K562 (cell line): ENCODE measurements at regions not wholly inside any gene's neighbourhood (a gene's known extent, or its start where the extent isn't known, plus 50 kb on each side); places are given as distances from the start of the nearest gene placed in this dataset.

Source experiments
- ATAC-seq: fragments of 200-7000 bp; cut with Tn5 transposase; 3 replicates; pipeline ENCODE4 v1.9.1; 2020; ENCODE audit warnings: moderate library complexity
- BruUV-seq: library from RNA; stranded (reverse); fragments of 400-500 nt; replicated peaks from 2 replicates; lab custom pipeline; 2021; lab: Mats Ljungman, UMichigan
- CTCF ChIA-PET: fragments of 300-600 bp; formaldehyde crosslinking; extraction: SDS; loops from one replicate; lab custom pipeline; 2021; ENCODE audit warnings: low intra/inter-chr PET ratio; lab: Yijun Ruan, JAX
- POLR2A ChIA-PET: fragments of 300-600, 350-650 bp; sonication (Branson Sonifier 250); formaldehyde crosslinking; extraction: SDS; loops from one replicate; lab custom pipeline; 2021; ENCODE audit warnings: antibody characterized with exemption, inconsistent platforms; lab: Yijun Ruan, JAX
- DNase-seq, 4 experiments: peaks; one replicate each; pipeline versions ENCODE4 v3.0.0 to v3.0.0-alpha.2; 2011 to 2018; ENCODE audit warnings: low spot score in 3 of 4, mixed read lengths in 3 of 4; ENCODE audit errors: extremely low read depth in 1 of 4
- FAIRE-seq: peaks from 2 replicates; lab custom pipeline; 2011; peaks lifted over from hg19 to GRCh38; lab: Jason Lieb, UNC
- H2AFZ ChIP-seq: 2 replicates; pipeline ENCODE4 v1.6.0; 2011; ENCODE audit warnings: low read depth, low read length, control low read depth, inconsistent platforms
- H3K27ac ChIP-seq: fragments of 200-600 bp; 3 replicates; pipeline ENCODE4 v1.8.0; 2011; ENCODE audit warnings: low read depth, mild to moderate bottlenecking, control low read depth, inconsistent platforms, low read length, moderate library complexity, mixed read lengths; ENCODE audit errors: extremely low read depth
- H3K27me3 ChIP-seq, 2 experiments: fragments of 300-600 bp in 1 of 2; 2 replicates in 1 of 2; 3 replicates in 1 of 2; pipeline versions ENCODE4 v1.6.0 to v1.8.0; 2011; ENCODE audit warnings: inconsistent platforms in 2 of 2, low read length in 2 of 2, mild to moderate bottlenecking in 1 of 2, mixed read lengths in 1 of 2, moderate library complexity in 1 of 2; ENCODE audit not compliant: control insufficient read depth in 2 of 2, insufficient read depth in 2 of 2
- H3K36me3 ChIP-seq: fragments of 300-600 bp; 3 replicates; pipeline ENCODE4 v1.8.0; 2011; ENCODE audit warnings: mild to moderate bottlenecking, low read length, inconsistent platforms; ENCODE audit not compliant: control insufficient read depth, insufficient read depth
- H3K4me1 ChIP-seq, 2 experiments: fragments of 200-600 bp in 1 of 2; replicated peaks in 1 of 2; 2 replicates in 1 of 2; 3 replicates in 1 of 2; pipeline versions ENCODE4 v1.5.1 to v1.8.0; 2011; ENCODE audit warnings: inconsistent platforms in 2 of 2, low read length in 2 of 2, mild to moderate bottlenecking in 1 of 2, mixed read lengths in 1 of 2, moderate library complexity in 1 of 2; ENCODE audit not compliant: control insufficient read depth in 2 of 2, insufficient read depth in 2 of 2
- H3K4me2 ChIP-seq: 2 replicates; pipeline ENCODE4 v1.6.1; 2011; ENCODE audit warnings: low read length, control low read depth, inconsistent platforms, mixed read lengths; ENCODE audit not compliant: insufficient read depth
- H3K4me3 ChIP-seq: fragments of 200-600 bp; sonication (generic), shearing (Covaris generic); 2 replicates; pipeline ENCODE4 v1.5.1; 2016; ENCODE audit warnings: control low read depth, inconsistent platforms
- H3K79me2 ChIP-seq: fragments of 200-600 bp; 3 replicates; pipeline ENCODE4 v1.8.0; 2011; ENCODE audit warnings: low read length, inconsistent platforms; ENCODE audit not compliant: control insufficient read depth, insufficient read depth
- H3K9ac ChIP-seq, 2 experiments: 2 replicates each; pipeline versions ENCODE4 v1.6.0 to v1.6.1; 2011; ENCODE audit warnings: low read depth in 2 of 2, low read length in 2 of 2, control low read depth in 1 of 2, inconsistent platforms in 1 of 2, mild to moderate bottlenecking in 1 of 2, mixed read lengths in 1 of 2; ENCODE audit not compliant: insufficient read depth in 1 of 2
- H3K9me1 ChIP-seq: one replicate; pipeline ENCODE4 v1.6.0; 2011; ENCODE audit warnings: inconsistent platforms, mild to moderate bottlenecking, low read length, moderate library complexity; ENCODE audit not compliant: control insufficient read depth, insufficient read depth
- H3K9me3 ChIP-seq: replicated peaks from 2 replicates; pipeline ENCODE4 v1.5.1; 2011; ENCODE audit warnings: low read depth, low read length, inconsistent platforms; ENCODE audit not compliant: control insufficient read depth, insufficient read depth
- H4K20me1 ChIP-seq: replicated peaks from 2 replicates; pipeline ENCODE4 v1.6.1; 2011; ENCODE audit warnings: low read length, inconsistent platforms, mixed read lengths; ENCODE audit not compliant: control insufficient read depth, insufficient read depth
- CBFA2T2 ChIP-seq: fragments of 450-650 bp; conservative IDR thresholded peaks from 2 replicates; pipeline ENCODE4 v1.6.1; 2017; ENCODE audit warnings: mild to moderate bottlenecking
- FOXM1 ChIP-seq, 2 experiments: fragments of 450-650 bp in 1 of 2; sonication (generic) in 1 of 2; formaldehyde crosslinking in 1 of 2; IDR thresholded peaks; 2 replicates each; pipeline versions ENCODE4 v1.6.1 to v1.9.0; 2017 to 2022; ENCODE audit warnings: low read depth in 2 of 2, mild to moderate bottlenecking in 2 of 2, missing genetic modification reagents in 1 of 2, moderate library complexity in 1 of 2
- HOXB6 ChIP-seq: fragments of 250-450 bp; sonication (Bioruptor Pico); IDR thresholded peaks from 2 replicates; pipeline ENCODE4 v1.5.1; 2022; ENCODE audit warnings: mild to moderate bottlenecking, borderline replicate concordance
- MITF ChIP-seq: IDR thresholded peaks from 2 replicates; pipeline ENCODE4 v1.6.1; 2014; ENCODE audit warnings: antibody characterized with exemption
- MYC ChIP-seq, 2 experiments: fragments of 250-450 bp in 1 of 2; sonication (Bioruptor Pico) in 1 of 2; IDR thresholded peaks; 2 replicates each; pipeline versions ENCODE4 v1.5.1 to v1.6.1; 2012 to 2021; ENCODE audit warnings: low read depth in 2 of 2, borderline replicate concordance in 1 of 2, improper control_type of control experiment in 1 of 2, low read length in 1 of 2, mild to moderate bottlenecking in 1 of 2, moderate library complexity in 1 of 2
- RNF2 ChIP-seq: sonication (generic); IDR thresholded peaks from 2 replicates; pipeline ENCODE4 v1.6.1; 2016
- TOE1 ChIP-seq, 2 experiments: fragments of 450-650 bp in 1 of 2; sonication (generic) in 1 of 2; formaldehyde crosslinking in 1 of 2; IDR thresholded peaks; 2 replicates each; pipeline versions ENCODE4 v1.7.1 to v1.8.0; 2016 to 2022; ENCODE audit warnings: borderline replicate concordance in 2 of 2, mild to moderate bottlenecking in 2 of 2, antibody characterized with exemption in 1 of 2, inconsistent platforms in 1 of 2, low read depth in 1 of 2, missing genetic modification reagents in 1 of 2, moderate library complexity in 1 of 2
- UBTF ChIP-seq, 2 experiments: IDR thresholded peaks; 2 replicates each; pipeline ENCODE4 v1.6.1; 2012; ENCODE audit warnings: improper control_type of control experiment in 2 of 2, low read depth in 2 of 2, low read length in 2 of 2, borderline replicate concordance in 1 of 2
- ZNF184 ChIP-seq: sonication (generic); formaldehyde crosslinking; IDR thresholded peaks from 2 replicates; pipeline ENCODE4 v1.5.0; 2020; ENCODE audit warnings: missing genetic modification reagents
- WGBS: fragments of 100-300 bp; shearing (Covaris generic); methylation state at CpG from one replicate; pipeline ENCODE4 v1.1.6; 2016; ENCODE audit warnings: low coverage, mixed read lengths; ENCODE audit not compliant: insufficient coverage; ENCODE audit errors: missing lambda C conversion rate; 5-methylcytosine and 5-hydroxymethylcytosine counted together
- in situ Hi-C: fragments of 300-500 bp; cut with MboI; formaldehyde crosslinking; loops from 4 replicates; pipeline ENCODE4 v1.15.0; 2018; ENCODE audit warnings: inconsistent platforms, mixed read lengths
- intact Hi-C: fragments of 100-400 bp; cut with micrococcal nuclease; formaldehyde crosslinking; loops from 2 replicates; pipeline ENCODE4 v1.14.2; 2022

- CTCF ChIA-PET: no interaction called here
- intact Hi-C loops: no loop called here
- no peak overlapping the region for H2AFZ ChIP-seq
- peaks cover 0 to 40% of the 10 kb centered on the region in 2 experiments; a peak in 2 of 5 replicates for H3K27me3 ChIP-seq
- ATAC-seq (no peak), FAIRE-seq (no peak), DNase-seq (no peak)
- H3K4me2 ChIP-seq: no peak overlapping the region
- no peaks in the 10 kb centered on the region for H3K9me1 ChIP-seq
- POLR2A ChIA-PET: no interaction called here
- TF ChIP-seq RNF2 (no peak), MITF (no peak)
- no peak overlapping the region for H3K9ac ChIP-seq
- H3K4me3 ChIP-seq: no peak overlapping the region
- H3K36me3 ChIP-seq: no peaks in the 10 kb centered on the region
- no peaks in the 10 kb centered on the region; the same call in 1 of the 2 replicates for H4K20me1 ChIP-seq
- no peaks in the 10 kb centered on the region for H3K79me2 ChIP-seq
- H3K4me1 ChIP-seq: no peaks in the 10 kb centered on the region
- no TSS peak for BruUV-seq
- in situ Hi-C loops: no loop called here
- H3K27ac ChIP-seq: no peak overlapping the region
- no peaks in the 10 kb centered on the region for H3K9me3 ChIP-seq
- WGBS: 2% methylated on average over 7 of the region's 13 CpGs
Observed at GRCh38 chr22:49015459-49015858, 812.2 kb downstream of the BRD1 start.

- no peaks in the 10 kb centered on the region; the same call in 1 of the 2 replicates for H4K20me1 ChIP-seq
- H2AFZ ChIP-seq: no peak overlapping the region
- H3K4me1 ChIP-seq: no peaks in the 10 kb centered on the region
- FAIRE-seq (no peak), DNase-seq (no peak), ATAC-seq (no peak)
- intact Hi-C loops (no loop called here), in situ Hi-C loops (no loop called here)
- peaks cover 0 to 43% of the 10 kb centered on the region in 2 experiments; a peak in 2 of 5 replicates for H3K27me3 ChIP-seq
- no peak overlapping the region for H3K9ac ChIP-seq
- BruUV-seq: no TSS peak
- no peaks in the 10 kb centered on the region for H3K9me1 ChIP-seq
- POLR2A ChIA-PET: no interaction called here
- H3K4me2 ChIP-seq: no peak overlapping the region
- no peak overlapping the region for H3K4me3 ChIP-seq
- CTCF ChIA-PET: no interaction called here
- 2% methylated on average over 19 of the region's 24 CpGs for WGBS
- no peaks in the 10 kb centered on the region for H3K36me3 ChIP-seq
- no peak overlapping the region for H3K27ac ChIP-seq
- no peaks in the 10 kb centered on the region for H3K79me2 ChIP-seq
- H3K9me3 ChIP-seq: no peaks in the 10 kb centered on the region
- no peak for TF ChIP-seq ZNF184 (CRISPR knock-in tag)
- TF ChIP-seq MYC (IDR thresholded peaks at IDR 0.05; ENCODE audit: low read depth, low read length): no peak
- TF ChIP-seq MYC (CRISPR knock-in tag; IDR thresholded peaks at IDR 0.05; ENCODE audit: borderline replicate concordance, low read depth): no peak
- no peak for TF ChIP-seq TOE1 (IDR thresholded peaks at IDR 0.05; ENCODE audit: borderline replicate concordance)
- no peak for TF ChIP-seq TOE1 (CRISPR knock-in tag; IDR thresholded peaks at IDR 0.05; ENCODE audit: borderline replicate concordance, low read depth)
- no peak for TF ChIP-seq HOXB6 (CRISPR knock-in tag)
- TF ChIP-seq UBTF (IDR thresholded peaks at IDR 0.05; ENCODE audit: borderline replicate concordance in 1 of 2, low read depth in 2 of 2, low read length in 2 of 2): no peak
- no peak for TF ChIP-seq CBFA2T2
- no peak for TF ChIP-seq FOXM1 (IDR thresholded peaks at IDR 0.05; ENCODE audit: low read depth)
- TF ChIP-seq FOXM1 (CRISPR knock-in tag; IDR thresholded peaks at IDR 0.05; ENCODE audit: low read depth): no peak
Observed at GRCh38 chr22:49014227-49015201, 813.2 kb downstream of the BRD1 start.
